Loucy (cell line): ENCODE measurements at regions not wholly inside any gene's neighbourhood (a gene's known extent, or its start where the extent isn't known, plus 50 kb on each side); places are given as distances from the start of the nearest gene placed in this dataset.

ENCODE experiments used
- H2AFZ ChIP-seq: fragments of 200-600 bp; sonication (generic); 2 replicates; pipeline ENCODE4 v1.6.0; 2016; ENCODE audit warnings: antibody characterized with exemption, mild to moderate bottlenecking, low read length, moderate library complexity
- H3F3A ChIP-seq: fragments of 200-600 bp; 2 replicates; pipeline ENCODE4 v1.6.0; 2016; ENCODE audit warnings: antibody characterized with exemption, low read depth, mild to moderate bottlenecking
- H3K27me3 ChIP-seq: fragments of 200-600 bp; sonication (generic); 2 replicates; pipeline ENCODE4 v1.6.1; 2014; ENCODE audit warnings: low read length, mild to moderate bottlenecking; ENCODE audit not compliant: insufficient read depth, poor library complexity, severe bottlenecking
- H3K36me3 ChIP-seq: fragments of 200-600 bp; sonication (generic); 2 replicates; pipeline ENCODE4 v1.6.1; 2016; ENCODE audit warnings: low read length; ENCODE audit not compliant: insufficient read depth
- H3K4me1 ChIP-seq: fragments of 200-600 bp; sonication (generic); 2 replicates; pipeline ENCODE4 v1.5.1; 2014; ENCODE audit warnings: low read length, mild to moderate bottlenecking; ENCODE audit not compliant: insufficient read depth, poor library complexity, severe bottlenecking
- H3K4me2 ChIP-seq: fragments of 200-600 bp; sonication (generic); 2 replicates; pipeline ENCODE4 v1.6.0; 2014; ENCODE audit warnings: antibody characterized with exemption, low read length, low read depth, mild to moderate bottlenecking; ENCODE audit not compliant: poor library complexity, severe bottlenecking
- H3K4me3 ChIP-seq: fragments of 200-600 bp; sonication (generic); 2 replicates; pipeline ENCODE4 v1.5.1; 2014; ENCODE audit warnings: low read length, mild to moderate bottlenecking, mixed read lengths; ENCODE audit not compliant: poor library complexity, severe bottlenecking
- H3K79me2 ChIP-seq: fragments of 200-600 bp; sonication (generic); 2 replicates; pipeline ENCODE4 v1.6.1; 2014; ENCODE audit warnings: low read length; ENCODE audit not compliant: insufficient read depth
- H3K9ac ChIP-seq: fragments of 200-600 bp; sonication (generic); 2 replicates; pipeline ENCODE4 v1.6.0; 2014; ENCODE audit warnings: mild to moderate bottlenecking, low read depth, low read length, moderate library complexity; ENCODE audit not compliant: poor library complexity, severe bottlenecking
- H3K9me2 ChIP-seq: fragments of 200-600 bp; sonication (generic); replicated peaks from 2 replicates; pipeline ENCODE4 v1.6.1; 2016; ENCODE audit warnings: low read depth, low read length, mixed read lengths
- H3K9me3 ChIP-seq: fragments of 200-600 bp; sonication (generic); 2 replicates; pipeline ENCODE4 v1.6.1; 2014; ENCODE audit warnings: mild to moderate bottlenecking, antibody characterized with exemption, low read length, low read depth; ENCODE audit not compliant: insufficient read depth
- H4K20me1 ChIP-seq: fragments of 200-600 bp; sonication (generic); 2 replicates; pipeline ENCODE4 v1.6.0; 2014; ENCODE audit warnings: antibody characterized with exemption, low read length, mild to moderate bottlenecking; ENCODE audit not compliant: insufficient read depth, poor library complexity, severe bottlenecking
- EZH2phosphoT487 ChIP-seq: fragments of 200-600 bp; IDR thresholded peaks from 2 replicates; pipeline ENCODE4 v1.6.1; 2018; ENCODE audit warnings: antibody characterized with exemption, mild to moderate bottlenecking, moderate library complexity, borderline replicate concordance
- TF ChIP-seq, protein P1 (sequence below): fragments of 200-600 bp; sonication (generic); conservative IDR thresholded peaks from 2 replicates; pipeline ENCODE4 v1.5.1; 2014; ENCODE audit warnings: mild to moderate bottlenecking, antibody characterized with exemption, low read length

DNA sequence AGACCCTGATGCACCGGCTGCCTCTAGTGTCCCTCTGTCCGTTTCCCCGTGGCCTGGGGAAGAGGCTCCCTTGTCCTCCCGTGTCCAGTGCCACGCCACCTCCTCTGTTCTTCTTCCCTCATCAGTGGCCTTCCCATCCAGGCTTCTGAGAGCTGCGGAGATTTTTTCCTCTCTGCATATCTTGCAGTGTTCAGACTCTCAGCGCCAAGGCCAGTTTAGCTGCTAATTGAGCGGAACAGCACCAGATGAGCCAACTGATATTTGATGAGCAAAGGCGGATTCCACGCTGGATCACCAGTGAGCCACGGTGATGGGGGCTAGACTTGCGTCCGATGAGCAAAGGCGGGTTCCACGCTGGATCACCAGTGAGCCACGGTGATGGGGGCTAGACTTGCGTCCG lies 257.6 kb downstream of the FOXL1 start:
- no peaks in the 10 kb centered on the region for H3K27me3 ChIP-seq
- no peak overlapping the region for H2AFZ ChIP-seq
- no peaks in the 10 kb centered on the region for H3K9me3 ChIP-seq
- no peak overlapping the region for H3K4me3 ChIP-seq
- no peaks in the 10 kb centered on the region for H3K79me2 ChIP-seq
- H3K4me1 ChIP-seq: no peaks in the 10 kb centered on the region
- H3K9me2 ChIP-seq: no peaks in the 10 kb centered on the region
- no peaks in the 10 kb centered on the region for H4K20me1 ChIP-seq
- TF ChIP-seq, protein P1, sequence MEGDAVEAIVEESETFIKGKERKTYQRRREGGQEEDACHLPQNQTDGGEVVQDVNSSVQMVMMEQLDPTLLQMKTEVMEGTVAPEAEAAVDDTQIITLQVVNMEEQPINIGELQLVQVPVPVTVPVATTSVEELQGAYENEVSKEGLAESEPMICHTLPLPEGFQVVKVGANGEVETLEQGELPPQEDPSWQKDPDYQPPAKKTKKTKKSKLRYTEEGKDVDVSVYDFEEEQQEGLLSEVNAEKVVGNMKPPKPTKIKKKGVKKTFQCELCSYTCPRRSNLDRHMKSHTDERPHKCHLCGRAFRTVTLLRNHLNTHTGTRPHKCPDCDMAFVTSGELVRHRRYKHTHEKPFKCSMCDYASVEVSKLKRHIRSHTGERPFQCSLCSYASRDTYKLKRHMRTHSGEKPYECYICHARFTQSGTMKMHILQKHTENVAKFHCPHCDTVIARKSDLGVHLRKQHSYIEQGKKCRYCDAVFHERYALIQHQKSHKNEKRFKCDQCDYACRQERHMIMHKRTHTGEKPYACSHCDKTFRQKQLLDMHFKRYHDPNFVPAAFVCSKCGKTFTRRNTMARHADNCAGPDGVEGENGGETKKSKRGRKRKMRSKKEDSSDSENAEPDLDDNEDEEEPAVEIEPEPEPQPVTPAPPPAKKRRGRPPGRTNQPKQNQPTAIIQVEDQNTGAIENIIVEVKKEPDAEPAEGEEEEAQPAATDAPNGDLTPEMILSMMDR: no peak
- TF ChIP-seq EZH2phosphoT487: no peak
- H3K4me2 ChIP-seq: no peak overlapping the region
- no peaks in the 10 kb centered on the region for H3F3A ChIP-seq
- H3K36me3 ChIP-seq: no peaks in the 10 kb centered on the region
- no peak overlapping the region for H3K9ac ChIP-seq

DNA sequence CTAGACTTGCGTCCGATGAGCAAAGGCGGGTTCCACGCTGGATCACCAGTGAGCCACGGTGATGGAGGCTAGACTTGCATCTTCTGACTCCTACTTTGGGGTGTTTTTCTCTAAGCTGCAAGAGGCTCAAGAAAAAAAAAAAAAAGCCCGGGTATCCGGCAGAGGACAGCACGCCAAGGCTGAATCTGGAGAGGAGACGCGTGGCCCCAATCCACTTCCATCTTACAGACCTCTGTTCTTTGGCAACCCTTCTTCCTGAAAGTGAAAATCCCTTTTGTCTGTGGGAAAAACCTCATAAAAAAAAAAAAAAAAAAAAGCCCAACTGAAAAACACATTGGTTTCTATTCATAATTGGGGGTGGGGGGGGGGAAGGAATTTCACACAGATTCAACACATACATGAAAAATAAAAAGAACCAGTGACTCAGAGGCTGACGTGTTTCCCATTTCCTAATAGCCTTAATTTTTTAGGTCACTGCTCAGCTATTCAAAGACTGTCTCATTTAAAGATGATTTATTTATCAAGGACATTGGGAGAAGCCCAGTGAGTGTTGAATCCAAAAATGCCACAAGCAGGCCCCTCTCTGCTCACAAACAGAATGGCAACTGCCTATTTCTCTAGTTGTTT lies 258.3 kb downstream of the FOXL1 start:
- Histone ChIP-seq H3K9ac (no peak overlapping the region), H3K36me3 (no peaks in the 10 kb centered on the region), H3K4me3 (no peak overlapping the region), H3K4me2 (no peak overlapping the region), H4K20me1 (no peaks in the 10 kb centered on the region), H3K79me2 (no peaks in the 10 kb centered on the region), H3K9me2 (no peaks in the 10 kb centered on the region), H3K27me3 (no peaks in the 10 kb centered on the region), H3F3A (no peaks in the 10 kb centered on the region), H3K4me1 (no peaks in the 10 kb centered on the region), H3K9me3 (no peaks in the 10 kb centered on the region), H2AFZ (no peak overlapping the region)
- TF ChIP-seq EZH2phosphoT487: no peak
- TF ChIP-seq, protein P1: no peak

DNA sequence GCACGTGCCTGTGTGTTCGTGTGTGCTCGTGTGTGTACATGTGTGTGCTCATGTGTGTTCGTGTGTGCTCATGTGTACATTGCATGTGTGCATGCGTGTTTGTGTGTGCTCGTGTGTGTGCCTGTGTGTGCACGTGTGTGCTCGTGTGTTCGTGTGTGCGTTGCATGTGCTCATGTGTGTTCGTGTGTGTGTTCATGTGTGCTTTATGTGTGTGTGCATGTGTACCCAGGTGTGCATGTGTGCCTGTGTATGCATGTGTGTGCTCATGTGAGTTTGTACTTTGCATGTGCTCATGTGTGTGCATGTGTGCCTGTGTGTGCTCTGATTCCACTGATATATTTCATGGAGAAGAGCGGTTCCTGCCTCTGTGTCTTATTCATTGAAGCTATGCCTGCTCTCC lies 265.5 kb downstream of the FOXL1 start:
- H3K9me3 ChIP-seq: no peaks in the 10 kb centered on the region
- H3K4me2 ChIP-seq: no peak overlapping the region
- no peak for TF ChIP-seq EZH2phosphoT487
- TF ChIP-seq, protein P1: no peak
- no peak overlapping the region for H3K9ac ChIP-seq
- H3F3A ChIP-seq: no peaks in the 10 kb centered on the region
- no peaks in the 10 kb centered on the region for H4K20me1 ChIP-seq
- no peaks in the 10 kb centered on the region for H3K4me1 ChIP-seq
- H2AFZ ChIP-seq: no peak overlapping the region
- H3K79me2 ChIP-seq: no peaks in the 10 kb centered on the region
- H3K36me3 ChIP-seq: no peaks in the 10 kb centered on the region
- no peak overlapping the region for H3K4me3 ChIP-seq
- H3K27me3 ChIP-seq: no peaks in the 10 kb centered on the region
- no peaks in the 10 kb centered on the region for H3K9me2 ChIP-seq
